ENCODE measurements at regions not wholly inside any gene's neighbourhood (a gene's known extent, or its start where the extent isn't known, plus 50 kb on each side); places are given as distances from the start of the nearest gene placed in this dataset.
"Not testable (repeated sequence)": the region's sequence is repeated elsewhere in the genome, so short reads cannot be mapped to it uniquely, and the experiment has no call there.

GRCh38 chr4:177239878-177240277 is 69.8 kb upstream of the NEIL3 start:
- H3K9ac ChIP-seq, result no peak overlapping the region
- H3K27ac ChIP-seq, result no peak overlapping the region
- H3K27me3 ChIP-seq, result no peaks in the 10 kb centered on the region
- no peaks in the 10 kb centered on the region for H3K4me1 ChIP-seq
- no peaks in the 10 kb centered on the region for H3K9me3 ChIP-seq
- TF ChIP-seq Cebpa-rat (IDR thresholded peaks at IDR 0.05), result no peak
- no peaks in the 10 kb centered on the region for H3K36me3 ChIP-seq
- H3K4me3 ChIP-seq, result no peak overlapping the region
- H3K4me2 ChIP-seq, result no peak overlapping the region
- H4K20me1 ChIP-seq, result no peaks in the 10 kb centered on the region

GRCh38 chr4:177242651-177243286 is 66.9 kb upstream of the NEIL3 start:
- Histone ChIP-seq H3K4me3 (no peak overlapping the region), H3K27ac (no peak overlapping the region), H3K9me3 (no peaks in the 10 kb centered on the region), H3K36me3 (no peaks in the 10 kb centered on the region), H3K9ac (no peak overlapping the region), H3K4me2 (no peak overlapping the region), H3K27me3 (no peaks in the 10 kb centered on the region), H3K4me1 (no peaks in the 10 kb centered on the region), H4K20me1 (no peaks in the 10 kb centered on the region)
- TF ChIP-seq Cebpa-rat (IDR thresholded peaks at IDR 0.05), result no peak

- Histone ChIP-seq H3K27ac (no peak overlapping the region), H3K4me1 (no peaks in the 10 kb centered on the region), H4K20me1 (no peaks in the 10 kb centered on the region), H3K4me3 (no peak overlapping the region), H3K9me3 (no peaks in the 10 kb centered on the region), H3K36me3 (no peaks in the 10 kb centered on the region), H3K4me2 (no peak overlapping the region), H3K27me3 (no peaks in the 10 kb centered on the region), H3K9ac (no peak overlapping the region)
- no peak for TF ChIP-seq Cebpa-rat (IDR thresholded peaks at IDR 0.05)
These were observed 62.8 kb upstream of the NEIL3 start for GRCh38 chr4:177246641-177247584.

GRCh38 chr4:177250056-177250696 is 59.5 kb upstream of the NEIL3 start:
- Histone ChIP-seq H3K4me1 (no peaks in the 10 kb centered on the region), H4K20me1 (no peaks in the 10 kb centered on the region), H3K4me2 (no peak overlapping the region), H3K27ac (no peak overlapping the region), H3K9me3 (no peaks in the 10 kb centered on the region), H3K9ac (no peak overlapping the region), H3K36me3 (no peaks in the 10 kb centered on the region), H3K27me3 (no peaks in the 10 kb centered on the region), H3K4me3 (no peak overlapping the region)
- TF ChIP-seq Cebpa-rat (IDR thresholded peaks at IDR 0.05), result no peak

- Histone ChIP-seq H3K9me3 (no peaks in the 10 kb centered on the region), H3K4me2 (no peak overlapping the region), H3K27me3 (no peaks in the 10 kb centered on the region), H4K20me1 (no peaks in the 10 kb centered on the region), H3K36me3 (no peaks in the 10 kb centered on the region), H3K4me1 (no peaks in the 10 kb centered on the region), H3K4me3 (no peak overlapping the region), H3K27ac (no peak overlapping the region), H3K9ac (no peak overlapping the region)
- no peak for TF ChIP-seq Cebpa-rat (IDR thresholded peaks at IDR 0.05)
These were observed 58.4 kb upstream of the NEIL3 start for GRCh38 chr4:177251237-177251636.

- TF ChIP-seq Cebpa-rat (IDR thresholded peaks at IDR 0.05), result no peak
- no peak overlapping the region for H3K4me3 ChIP-seq
- no peaks in the 10 kb centered on the region for H3K27me3 ChIP-seq
- no peaks in the 10 kb centered on the region for H3K36me3 ChIP-seq
- no peaks in the 10 kb centered on the region for H3K9me3 ChIP-seq
- no peaks in the 10 kb centered on the region for H4K20me1 ChIP-seq
- no peak overlapping the region for H3K4me2 ChIP-seq
- H3K9ac ChIP-seq, result no peak overlapping the region
- H3K27ac ChIP-seq, result no peak overlapping the region
- H3K4me1 ChIP-seq, result no peaks in the 10 kb centered on the region
These were observed 54.3 kb upstream of the NEIL3 start for GRCh38 chr4:177255359-177255758.

GRCh38 chr4:177256950-177257349 is 52.7 kb upstream of the NEIL3 start:
- TF ChIP-seq Cebpa-rat (IDR thresholded peaks at IDR 0.05), result no peak
- Histone ChIP-seq H3K4me3 (no peak overlapping the region), H4K20me1 (no peaks in the 10 kb centered on the region), H3K4me2 (no peak overlapping the region), H3K9me3 (no peaks in the 10 kb centered on the region), H3K27ac (no peak overlapping the region), H3K4me1 (no peaks in the 10 kb centered on the region), H3K36me3 (no peaks in the 10 kb centered on the region), H3K27me3 (no peaks in the 10 kb centered on the region), H3K9ac (no peak overlapping the region)

GRCh38 chr4:177259466-177259865 is 50.2 kb upstream of the NEIL3 start:
- not testable (repeated sequence) for H3K27me3 ChIP-seq, H3K27ac ChIP-seq, H3K36me3 ChIP-seq, H4K20me1 ChIP-seq, H3K4me1 ChIP-seq, H3K9me3 ChIP-seq, H3K4me2 ChIP-seq, H3K4me3 ChIP-seq, H3K9ac ChIP-seq
